SU-DHL-6 (cell line): ENCODE measurements at regions not wholly inside any gene's neighbourhood (a gene's known extent, or its start where the extent isn't known, plus 50 kb on each side); places are given as distances from the start of the nearest gene placed in this dataset.

Experiments
- H2AFZ ChIP-seq: fragments of 200-600 bp; sonication (generic); 2 replicates; pipeline ENCODE4 v1.6.1; 2014; ENCODE audit warnings: low read depth, mild to moderate bottlenecking, moderate library complexity, mixed read lengths, antibody characterized with exemption, low read length; ENCODE audit not compliant: severe bottlenecking
- H3F3A ChIP-seq: fragments of 200-600 bp; shearing (Covaris generic); 2 replicates; pipeline ENCODE4 v1.6.0; 2016; ENCODE audit warnings: antibody characterized with exemption, mild to moderate bottlenecking; ENCODE audit not compliant: insufficient read depth
- H3K27ac ChIP-seq: fragments of 200-600 bp; sonication (generic); 2 replicates; pipeline ENCODE4 v1.5.1; 2016; ENCODE audit warnings: low read depth, mild to moderate bottlenecking, low read length, moderate library complexity, mixed read lengths
- H3K27me3 ChIP-seq: fragments of 200-600 bp; sonication (generic), shearing (Covaris generic); 2 replicates; pipeline ENCODE4 v1.6.0; 2014; ENCODE audit warnings: mild to moderate bottlenecking, low read length
- H3K36me3 ChIP-seq: fragments of 200-600 bp; sonication (generic); 2 replicates; pipeline ENCODE4 v1.6.1; 2014; ENCODE audit warnings: mild to moderate bottlenecking, low read length, mixed read lengths
- H3K4me2 ChIP-seq: fragments of 300-600, 200-600 bp; shearing (Covaris generic), sonication (generic); 2 replicates; pipeline ENCODE4 v1.6.0; 2014; ENCODE audit warnings: low read length, low read depth, mild to moderate bottlenecking; ENCODE audit not compliant: poor library complexity, severe bottlenecking
- H3K4me3 ChIP-seq: fragments of 200-600 bp; sonication (generic); 2 replicates; pipeline ENCODE4 v1.5.1; 2014; ENCODE audit warnings: antibody characterized with exemption, low read length, mild to moderate bottlenecking, mixed read lengths; ENCODE audit not compliant: insufficient read depth, poor library complexity, severe bottlenecking
- H3K79me2 ChIP-seq: fragments of 200-600 bp; sonication (generic); 2 replicates; pipeline ENCODE4 v1.6.1; 2014; ENCODE audit warnings: mild to moderate bottlenecking, low read length, moderate library complexity; ENCODE audit not compliant: insufficient read depth
- H3K9ac ChIP-seq: fragments of 200-600 bp; sonication (generic); 2 replicates; pipeline ENCODE4 v1.7.0; 2014; ENCODE audit warnings: mild to moderate bottlenecking, low read length
- H3K9me2 ChIP-seq: fragments of 200-600 bp; sonication (generic); replicated peaks from 2 replicates; pipeline ENCODE4 v1.6.1; 2014; ENCODE audit warnings: low read length; ENCODE audit not compliant: insufficient read depth
- H3K9me3 ChIP-seq: fragments of 200-600 bp; sonication (generic); 2 replicates; pipeline ENCODE4 v1.6.1; 2014; ENCODE audit warnings: low read length, mixed read lengths; ENCODE audit not compliant: insufficient read depth
- H4K20me1 ChIP-seq: fragments of 200-600 bp; sonication (generic); 2 replicates; pipeline ENCODE4 v1.6.1; 2014; ENCODE audit warnings: low read depth, mild to moderate bottlenecking, antibody characterized with exemption, low read length, moderate library complexity, mixed read lengths
- EZH2phosphoT487 ChIP-seq: fragments of 200-600 bp; sonication (generic), shearing (Covaris generic); conservative IDR thresholded peaks from 2 replicates; pipeline ENCODE4 v1.6.1; 2018; ENCODE audit warnings: mild to moderate bottlenecking, antibody characterized with exemption, low read length, moderate library complexity, mixed read lengths
- TF ChIP-seq, protein P1 (sequence below): fragments of 200-600 bp; sonication (generic); IDR thresholded peaks from one replicate; pipeline ENCODE4 v1.5.1; 2017; ENCODE audit warnings: antibody characterized with exemption, mild to moderate bottlenecking, low read length, moderate library complexity; ENCODE audit not compliant: insufficient read depth, poor library complexity, severe bottlenecking

DNA sequence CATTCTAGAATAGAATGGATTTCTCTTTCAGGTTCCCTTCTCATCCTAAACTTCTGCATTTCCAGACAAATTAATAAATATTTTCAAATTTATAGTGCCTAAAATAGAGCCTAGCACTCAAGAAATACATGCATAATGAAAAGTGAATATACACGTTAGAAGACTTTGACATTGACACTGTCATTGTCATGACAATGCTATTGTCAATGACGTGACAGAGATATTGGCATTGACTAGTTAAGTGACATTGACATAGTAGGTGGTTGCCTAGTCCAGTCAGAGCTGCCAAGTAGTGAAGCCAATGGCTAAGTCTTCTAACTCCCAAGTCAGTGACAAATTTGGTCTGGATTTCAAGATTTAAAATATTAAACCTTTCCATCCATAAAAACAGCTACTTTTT is 410.5 kb downstream of the LMO4 start:
- no peaks in the 10 kb centered on the region for H3K27me3 ChIP-seq
- H3K4me3 ChIP-seq = no peak overlapping the region
- no peaks in the 10 kb centered on the region for H3K36me3 ChIP-seq
- no peaks in the 10 kb centered on the region for H3F3A ChIP-seq
- H3K9me2 ChIP-seq = no peaks in the 10 kb centered on the region
- H3K27ac ChIP-seq = no peak overlapping the region
- H3K9me3 ChIP-seq = no peaks in the 10 kb centered on the region
- no peak overlapping the region for H3K9ac ChIP-seq
- no peaks in the 10 kb centered on the region for H4K20me1 ChIP-seq
- TF ChIP-seq EZH2phosphoT487 = no peak
- TF ChIP-seq, protein P1, sequence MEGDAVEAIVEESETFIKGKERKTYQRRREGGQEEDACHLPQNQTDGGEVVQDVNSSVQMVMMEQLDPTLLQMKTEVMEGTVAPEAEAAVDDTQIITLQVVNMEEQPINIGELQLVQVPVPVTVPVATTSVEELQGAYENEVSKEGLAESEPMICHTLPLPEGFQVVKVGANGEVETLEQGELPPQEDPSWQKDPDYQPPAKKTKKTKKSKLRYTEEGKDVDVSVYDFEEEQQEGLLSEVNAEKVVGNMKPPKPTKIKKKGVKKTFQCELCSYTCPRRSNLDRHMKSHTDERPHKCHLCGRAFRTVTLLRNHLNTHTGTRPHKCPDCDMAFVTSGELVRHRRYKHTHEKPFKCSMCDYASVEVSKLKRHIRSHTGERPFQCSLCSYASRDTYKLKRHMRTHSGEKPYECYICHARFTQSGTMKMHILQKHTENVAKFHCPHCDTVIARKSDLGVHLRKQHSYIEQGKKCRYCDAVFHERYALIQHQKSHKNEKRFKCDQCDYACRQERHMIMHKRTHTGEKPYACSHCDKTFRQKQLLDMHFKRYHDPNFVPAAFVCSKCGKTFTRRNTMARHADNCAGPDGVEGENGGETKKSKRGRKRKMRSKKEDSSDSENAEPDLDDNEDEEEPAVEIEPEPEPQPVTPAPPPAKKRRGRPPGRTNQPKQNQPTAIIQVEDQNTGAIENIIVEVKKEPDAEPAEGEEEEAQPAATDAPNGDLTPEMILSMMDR = no peak
- H3K79me2 ChIP-seq = no peaks in the 10 kb centered on the region
- no peak overlapping the region for H3K4me2 ChIP-seq
- no peak overlapping the region for H2AFZ ChIP-seq

DNA sequence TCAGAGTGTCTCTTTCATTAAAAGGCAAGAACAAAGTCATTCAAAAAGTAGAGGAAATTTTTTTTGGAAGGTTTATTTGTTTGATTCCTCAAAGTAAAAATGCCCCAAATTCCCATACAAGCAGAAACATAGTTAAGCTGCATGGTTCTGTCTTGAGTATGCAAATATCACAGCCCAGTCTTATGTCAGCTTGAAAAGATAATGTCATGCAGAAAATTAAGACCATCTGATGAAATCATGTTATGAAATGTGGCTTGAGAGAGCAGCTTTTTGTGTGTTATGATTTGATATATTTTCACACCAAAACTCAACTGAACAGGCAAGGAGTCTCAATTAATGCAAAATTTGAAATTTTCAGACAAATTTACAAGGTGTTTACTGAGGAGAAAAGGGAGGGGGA is 411.0 kb downstream of the LMO4 start:
- no peak overlapping the region for H3K4me3 ChIP-seq
- no peaks in the 10 kb centered on the region for H3K9me2 ChIP-seq
- H3K36me3 ChIP-seq = no peaks in the 10 kb centered on the region

DNA sequence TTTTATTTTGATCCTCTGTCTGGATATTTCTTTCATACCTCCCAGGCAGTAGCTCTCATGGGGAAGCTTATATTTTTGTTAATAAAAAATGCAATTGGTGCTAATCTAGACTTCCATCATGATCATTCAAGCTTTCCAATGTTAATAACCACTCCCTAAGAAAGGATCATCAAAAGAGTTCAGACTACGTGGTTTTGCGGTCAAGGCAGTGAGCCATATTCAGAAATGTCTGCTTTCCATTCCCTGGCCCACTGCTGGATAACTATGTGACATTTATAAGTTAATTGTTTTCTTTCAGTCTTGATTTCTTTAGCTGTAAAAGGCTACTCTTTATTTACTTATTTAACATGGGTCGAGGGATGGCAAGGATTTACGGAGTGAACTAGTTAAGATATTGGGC is 414.6 kb downstream of the LMO4 start:
- no peaks in the 10 kb centered on the region for H3K36me3 ChIP-seq
- no peak overlapping the region for H3K4me3 ChIP-seq
- H3K9me2 ChIP-seq = no peaks in the 10 kb centered on the region
- H3K27me3 ChIP-seq = no peaks in the 10 kb centered on the region
- no peaks in the 10 kb centered on the region for H3K79me2 ChIP-seq
- H3K9me3 ChIP-seq = no peaks in the 10 kb centered on the region
- H3K4me2 ChIP-seq = no peak overlapping the region
- H3F3A ChIP-seq = no peaks in the 10 kb centered on the region
- H4K20me1 ChIP-seq = no peaks in the 10 kb centered on the region
- TF ChIP-seq, protein P1 = no peak
- TF ChIP-seq EZH2phosphoT487 = no peak
- H3K27ac ChIP-seq = no peak overlapping the region
- H3K9ac ChIP-seq = no peak overlapping the region
- H2AFZ ChIP-seq = no peak overlapping the region

More for the DNA sequence above, 411.0 kb downstream of the LMO4 start:
- Histone ChIP-seq H3K79me2 (no peaks in the 10 kb centered on the region), H3K9me3 (no peaks in the 10 kb centered on the region), H3F3A (no peaks in the 10 kb centered on the region), H3K27ac (no peak overlapping the region), H3K4me2 (no peak overlapping the region), H2AFZ (no peak overlapping the region), H3K9ac (no peak overlapping the region), H4K20me1 (no peaks in the 10 kb centered on the region), H3K27me3 (no peaks in the 10 kb centered on the region)
- no peak for TF ChIP-seq EZH2phosphoT487
- TF ChIP-seq, protein P1 = no peak
